K562 (cell line): ENCODE measurements at regions not wholly inside any gene's neighbourhood (a gene's known extent, or its start where the extent isn't known, plus 50 kb on each side); places are given as distances from the start of the nearest gene placed in this dataset.
A peak's percentile ranks its signal among the peaks of the same experiment; 100 is the strongest.

Source experiments
- BDP1 ChIP-seq: IDR thresholded peaks from 3 replicates; pipeline ENCODE4 v1.6.1; 2011; ENCODE audit not compliant: insufficient read length, insufficient read depth
- BRCA1 ChIP-seq, 2 experiments: fragments of 450-650 bp in 1 of 2; sonication (generic) in 1 of 2; formaldehyde crosslinking in 1 of 2; IDR thresholded peaks; 2 replicates each; pipeline versions ENCODE4 v1.5.0 to v1.6.1; 2017 to 2020; ENCODE audit warnings: mild to moderate bottlenecking in 1 of 2, missing genetic modification reagents in 1 of 2
- C11orf30 ChIP-seq: fragments of 450-650 bp; IDR thresholded peaks from 2 replicates; pipeline ENCODE4 v1.6.1; 2016; ENCODE audit warnings: low read depth, mild to moderate bottlenecking
- CBFA2T3 ChIP-seq: fragments of 450-650 bp; IDR thresholded peaks from 2 replicates; pipeline ENCODE4 v1.6.1; 2017
- CBX1 ChIP-seq: sonication (generic); IDR thresholded peaks from 2 replicates; pipeline ENCODE4 v1.6.1; 2016; ENCODE audit warnings: antibody characterized with exemption, low read depth, mild to moderate bottlenecking
- DMBX1 ChIP-seq: fragments of 250-450 bp; sonication (Bioruptor Pico); IDR thresholded peaks from 2 replicates; pipeline ENCODE4 v1.8.0; 2022; ENCODE audit warnings: inconsistent platforms, mild to moderate bottlenecking, moderate library complexity, borderline replicate concordance
- ESRRA ChIP-seq: fragments of 450-650 bp; IDR thresholded peaks from 2 replicates; pipeline ENCODE4 v1.6.1; 2014; ENCODE audit warnings: low read depth, mild to moderate bottlenecking, moderate library complexity, borderline replicate concordance
- KLF13 ChIP-seq: fragments of 450-650 bp; IDR thresholded peaks from 2 replicates; pipeline ENCODE4 v1.6.1; 2016; ENCODE audit warnings: missing genetic modification characterization, low read depth, mild to moderate bottlenecking, missing compliant biosample characterization, moderate library complexity, borderline replicate concordance
- MYBL2 ChIP-seq, 2 experiments: fragments of 450-650 bp in 1 of 2; sonication (generic) in 1 of 2; formaldehyde crosslinking in 1 of 2; IDR thresholded peaks; 2 replicates each; pipeline versions ENCODE4 v1.6.1 to v1.8.1; 2017 to 2022; ENCODE audit warnings: borderline replicate concordance in 1 of 2, inconsistent platforms in 1 of 2, low read depth in 1 of 2, mild to moderate bottlenecking in 1 of 2, missing genetic modification reagents in 1 of 2, moderate library complexity in 1 of 2
- NFXL1 ChIP-seq: fragments of 450-650 bp; formaldehyde crosslinking; IDR thresholded peaks from 2 replicates; pipeline ENCODE4 v1.4.0; 2021; ENCODE audit warnings: mild to moderate bottlenecking
- NR2C1 ChIP-seq, 2 experiments: fragments of 450-650 bp; IDR thresholded peaks; 2 replicates each; pipeline ENCODE4 v1.6.1; 2017; ENCODE audit warnings: mild to moderate bottlenecking in 2 of 2, antibody characterized with exemption in 1 of 2, inconsistent platforms in 1 of 2, missing compliant biosample characterization in 1 of 2, missing genetic modification characterization in 1 of 2
- ZNF143 ChIP-seq: sonication (generic); formaldehyde crosslinking; IDR thresholded peaks from 2 replicates; pipeline ENCODE4 v1.9.0; 2022; ENCODE audit warnings: mild to moderate bottlenecking, missing genetic modification reagents
- TF ChIP-seq, protein P1 (sequence below): fragments of 200-800 bp; sonication (Bioruptor generic); IDR thresholded peaks from 2 replicates; pipeline ENCODE4 v1.6.1; 2017; ENCODE audit warnings: missing genetic modification characterization, missing compliant biosample characterization
- TF ChIP-seq, protein P2 (sequence below), 2 experiments: IDR thresholded peaks; 2 replicates each; pipeline ENCODE4 v1.6.1; 2012; ENCODE audit warnings: improper control_type of control experiment in 2 of 2, low read depth in 2 of 2, low read length in 2 of 2, borderline replicate concordance in 1 of 2
- TF ChIP-seq, protein P3 (sequence below): fragments of 250-450 bp; sonication (Bioruptor Pico); IDR thresholded peaks from 2 replicates; pipeline ENCODE4 v1.8.0; 2022; ENCODE audit warnings: moderate library complexity, mild to moderate bottlenecking, inconsistent platforms
- TF ChIP-seq, protein P4 (sequence below): fragments of 250-450 bp; sonication (Bioruptor Pico); IDR thresholded peaks from 2 replicates; pipeline ENCODE4 v1.8.0; 2022; ENCODE audit warnings: inconsistent platforms, mild to moderate bottlenecking, moderate library complexity, borderline replicate concordance
- TF ChIP-seq, protein P5 (sequence below), 2 experiments: IDR thresholded peaks; 2 replicates each; pipeline ENCODE4 v1.6.1; 2011; ENCODE audit warnings: borderline replicate concordance in 1 of 2, control low read depth in 1 of 2, low read depth in 1 of 2, low read length in 1 of 2, mild to moderate bottlenecking in 1 of 2, mixed read lengths in 1 of 2, moderate library complexity in 1 of 2; ENCODE audit not compliant: insufficient read depth in 1 of 2, insufficient read length in 1 of 2, poor library complexity in 1 of 2, severe bottlenecking in 1 of 2; ENCODE audit errors: extremely low read depth in 1 of 2

DNA sequence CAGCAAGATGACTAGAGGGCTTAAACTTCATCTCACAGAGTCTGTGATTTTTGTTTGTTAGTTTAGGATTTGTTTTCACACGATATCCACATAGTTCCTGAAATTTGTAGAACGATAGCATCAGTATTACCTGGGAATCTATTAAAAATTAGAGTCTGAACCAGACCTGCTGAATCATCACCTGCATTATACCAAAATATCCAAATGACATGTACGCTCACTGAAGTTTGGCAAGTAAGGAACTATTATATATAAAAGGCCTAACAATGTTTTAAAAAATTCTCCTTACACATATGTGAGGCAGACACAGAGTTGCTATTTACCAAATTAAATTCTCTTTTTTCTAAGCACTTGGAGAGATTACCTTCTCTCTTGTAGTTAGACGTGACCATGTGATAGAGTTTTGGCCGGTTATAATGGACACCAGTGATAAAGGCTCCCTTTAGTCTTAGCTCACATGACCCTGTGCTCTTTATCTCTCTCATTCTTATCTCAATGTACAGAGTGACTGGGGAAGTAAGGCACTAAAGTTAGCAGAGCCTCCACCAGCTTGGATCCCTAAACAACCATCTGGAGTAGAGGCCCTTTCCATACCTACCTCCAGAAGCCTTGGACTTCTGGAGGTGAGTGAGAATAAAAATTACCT is 363.1 kb downstream of the DSC3 start (continued):
- TF ChIP-seq, protein P1, sequence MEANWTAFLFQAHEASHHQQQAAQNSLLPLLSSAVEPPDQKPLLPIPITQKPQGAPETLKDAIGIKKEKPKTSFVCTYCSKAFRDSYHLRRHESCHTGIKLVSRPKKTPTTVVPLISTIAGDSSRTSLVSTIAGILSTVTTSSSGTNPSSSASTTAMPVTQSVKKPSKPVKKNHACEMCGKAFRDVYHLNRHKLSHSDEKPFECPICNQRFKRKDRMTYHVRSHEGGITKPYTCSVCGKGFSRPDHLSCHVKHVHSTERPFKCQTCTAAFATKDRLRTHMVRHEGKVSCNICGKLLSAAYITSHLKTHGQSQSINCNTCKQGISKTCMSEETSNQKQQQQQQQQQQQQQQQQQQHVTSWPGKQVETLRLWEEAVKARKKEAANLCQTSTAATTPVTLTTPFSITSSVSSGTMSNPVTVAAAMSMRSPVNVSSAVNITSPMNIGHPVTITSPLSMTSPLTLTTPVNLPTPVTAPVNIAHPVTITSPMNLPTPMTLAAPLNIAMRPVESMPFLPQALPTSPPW (CRISPR knock-in tag), result peak; percentile 33; the same call in 1 of the 2 replicates
- TF ChIP-seq, protein P2, sequence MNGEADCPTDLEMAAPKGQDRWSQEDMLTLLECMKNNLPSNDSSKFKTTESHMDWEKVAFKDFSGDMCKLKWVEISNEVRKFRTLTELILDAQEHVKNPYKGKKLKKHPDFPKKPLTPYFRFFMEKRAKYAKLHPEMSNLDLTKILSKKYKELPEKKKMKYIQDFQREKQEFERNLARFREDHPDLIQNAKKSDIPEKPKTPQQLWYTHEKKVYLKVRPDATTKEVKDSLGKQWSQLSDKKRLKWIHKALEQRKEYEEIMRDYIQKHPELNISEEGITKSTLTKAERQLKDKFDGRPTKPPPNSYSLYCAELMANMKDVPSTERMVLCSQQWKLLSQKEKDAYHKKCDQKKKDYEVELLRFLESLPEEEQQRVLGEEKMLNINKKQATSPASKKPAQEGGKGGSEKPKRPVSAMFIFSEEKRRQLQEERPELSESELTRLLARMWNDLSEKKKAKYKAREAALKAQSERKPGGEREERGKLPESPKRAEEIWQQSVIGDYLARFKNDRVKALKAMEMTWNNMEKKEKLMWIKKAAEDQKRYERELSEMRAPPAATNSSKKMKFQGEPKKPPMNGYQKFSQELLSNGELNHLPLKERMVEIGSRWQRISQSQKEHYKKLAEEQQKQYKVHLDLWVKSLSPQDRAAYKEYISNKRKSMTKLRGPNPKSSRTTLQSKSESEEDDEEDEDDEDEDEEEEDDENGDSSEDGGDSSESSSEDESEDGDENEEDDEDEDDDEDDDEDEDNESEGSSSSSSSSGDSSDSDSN (IDR thresholded peaks at IDR 0.05; ENCODE audit: borderline replicate concordance in 1 of 2, low read depth in 2 of 2, low read length in 2 of 2), result 0 out of 4 replicates have a peak, but pooled peaks of 1 of the 2 experiments have one; percentile 49
- 0 out of 2 replicates have a peak, but pooled peaks have one; percentile 14 for TF ChIP-seq NR2C1 (IDR thresholded peaks at IDR 0.05)
- peak; percentile 53; the same call in 1 of the 2 replicates for TF ChIP-seq NR2C1 (tag; IDR thresholded peaks at IDR 0.05)
- peak; percentile 51; the same call in 1 of the 2 replicates for TF ChIP-seq MYBL2 (IDR thresholded peaks at IDR 0.05; ENCODE audit: low read depth)
- no peak for TF ChIP-seq MYBL2 (CRISPR knock-in tag; IDR thresholded peaks at IDR 0.05; ENCODE audit: borderline replicate concordance)
- TF ChIP-seq DMBX1 (CRISPR knock-in tag), result peak; percentile 84; the same call in 1 of the 2 replicates
- 0 out of 2 replicates have a peak, but pooled peaks have one; percentile 71 for TF ChIP-seq CBX1
- TF ChIP-seq KLF13 (tag), result no peak
- no peak for TF ChIP-seq BDP1
- no peak for TF ChIP-seq NFXL1 (CRISPR knock-in tag)
- peak; percentile 97 for TF ChIP-seq CBFA2T3
- TF ChIP-seq, protein P3, sequence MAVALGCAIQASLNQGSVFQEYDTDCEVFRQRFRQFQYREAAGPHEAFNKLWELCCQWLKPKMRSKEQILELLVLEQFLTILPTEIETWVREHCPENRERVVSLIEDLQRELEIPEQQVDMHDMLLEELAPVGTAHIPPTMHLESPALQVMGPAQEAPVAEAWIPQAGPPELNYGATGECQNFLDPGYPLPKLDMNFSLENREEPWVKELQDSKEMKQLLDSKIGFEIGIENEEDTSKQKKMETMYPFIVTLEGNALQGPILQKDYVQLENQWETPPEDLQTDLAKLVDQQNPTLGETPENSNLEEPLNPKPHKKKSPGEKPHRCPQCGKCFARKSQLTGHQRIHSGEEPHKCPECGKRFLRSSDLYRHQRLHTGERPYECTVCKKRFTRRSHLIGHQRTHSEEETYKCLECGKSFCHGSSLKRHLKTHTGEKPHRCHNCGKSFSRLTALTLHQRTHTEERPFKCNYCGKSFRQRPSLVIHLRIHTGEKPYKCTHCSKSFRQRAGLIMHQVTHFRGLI (CRISPR knock-in tag), result peak; percentile 15; the same call in 1 of the 2 replicates
- TF ChIP-seq ZNF143, result no peak
- TF ChIP-seq, protein P4, sequence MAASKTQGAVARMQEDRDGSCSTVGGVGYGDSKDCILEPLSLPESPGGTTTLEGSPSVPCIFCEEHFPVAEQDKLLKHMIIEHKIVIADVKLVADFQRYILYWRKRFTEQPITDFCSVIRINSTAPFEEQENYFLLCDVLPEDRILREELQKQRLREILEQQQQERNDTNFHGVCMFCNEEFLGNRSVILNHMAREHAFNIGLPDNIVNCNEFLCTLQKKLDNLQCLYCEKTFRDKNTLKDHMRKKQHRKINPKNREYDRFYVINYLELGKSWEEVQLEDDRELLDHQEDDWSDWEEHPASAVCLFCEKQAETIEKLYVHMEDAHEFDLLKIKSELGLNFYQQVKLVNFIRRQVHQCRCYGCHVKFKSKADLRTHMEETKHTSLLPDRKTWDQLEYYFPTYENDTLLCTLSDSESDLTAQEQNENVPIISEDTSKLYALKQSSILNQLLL (CRISPR knock-in tag), result no peak
- peak; percentile 76 for TF ChIP-seq C11orf30
- TF ChIP-seq ESRRA, result 0 out of 2 replicates have a peak, but pooled peaks have one; percentile 14
- no peak for TF ChIP-seq BRCA1 (IDR thresholded peaks at IDR 0.05)
- no peak for TF ChIP-seq BRCA1 (CRISPR knock-in tag; IDR thresholded peaks at IDR 0.05)
- TF ChIP-seq, protein P5, sequence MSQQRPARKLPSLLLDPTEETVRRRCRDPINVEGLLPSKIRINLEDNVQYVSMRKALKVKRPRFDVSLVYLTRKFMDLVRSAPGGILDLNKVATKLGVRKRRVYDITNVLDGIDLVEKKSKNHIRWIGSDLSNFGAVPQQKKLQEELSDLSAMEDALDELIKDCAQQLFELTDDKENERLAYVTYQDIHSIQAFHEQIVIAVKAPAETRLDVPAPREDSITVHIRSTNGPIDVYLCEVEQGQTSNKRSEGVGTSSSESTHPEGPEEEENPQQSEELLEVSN (IDR thresholded peaks at IDR 0.05; ENCODE audit: borderline replicate concordance in 1 of 2, extremely low read depth in 1 of 2, insufficient read depth in 1 of 2, insufficient read length in 1 of 2, low read depth in 1 of 2, low read length in 1 of 2, poor library complexity in 1 of 2, severe bottlenecking in 1 of 2), result no peak
